ENCODE measurements at regions not wholly inside any gene's neighbourhood (a gene's known extent, or its start where the extent isn't known, plus 50 kb on each side); places are given as distances from the start of the nearest gene placed in this dataset.
"Not testable (repeated sequence)": the region's sequence is repeated elsewhere in the genome, so short reads cannot be mapped to it uniquely, and the experiment has no call there.

- intact Hi-C loops (cut with micrococcal nuclease; ENCODE audit: unreplicated experiment); CTCF ChIA-PET; H3K27ac ChIP-seq (ENCODE audit: control insufficient read depth, insufficient read depth); BruUV-seq (replicated peaks); H3K9ac ChIP-seq (ENCODE audit: control insufficient read depth, insufficient read depth, low read length); H3K36me3 ChIP-seq (ENCODE audit: control insufficient read depth in 2 of 2, insufficient read depth in 2 of 2, low read length in 1 of 2); H3K9me3 ChIP-seq (replicated peaks; ENCODE audit: control insufficient read depth, insufficient read depth, low read length); H3K4me3 ChIP-seq; ATAC-seq; FAIRE-seq; H4K20me1 ChIP-seq (ENCODE audit: control insufficient read depth, insufficient read depth); H3K4me2 ChIP-seq (ENCODE audit: control insufficient read depth, insufficient read depth); RAD21 ChIA-PET (ENCODE audit: unreplicated experiment); H3K4me1 ChIP-seq (ENCODE audit: control insufficient read depth, insufficient read depth, low read length); SMC1A ChIA-PET (ENCODE audit: uncharacterized antibody, unreplicated experiment); H3K27me3 ChIP-seq (replicated peaks in 1 of 2; ENCODE audit: control insufficient read depth in 2 of 2, insufficient read depth in 2 of 2, low read length in 1 of 2); H2AFZ ChIP-seq (ENCODE audit: control insufficient read depth, low read depth, low read length); in situ Hi-C loops (cut with MboI); DNase-seq (ENCODE audit: low read depth, low spot score); POLR2A ChIA-PET; H3K79me2 ChIP-seq (ENCODE audit: control insufficient read depth, insufficient read depth, low read length): not testable (repeated sequence)
- WGBS (ENCODE audit: insufficient coverage, insufficient replicate concordance, low lambda C conversion rate, missing lambda C conversion rate), result no CpG with 5 or more reads among the region's 62 CpGs
Measured at GRCh38 chr21:6466081-6466698, 4055.2 kb upstream of the TPTE start.

- H3K4me1 ChIP-seq (ENCODE audit: control insufficient read depth, insufficient read depth, low read length); FAIRE-seq; H3K9me3 ChIP-seq (replicated peaks; ENCODE audit: control insufficient read depth, insufficient read depth, low read length); H3K4me3 ChIP-seq; H3K79me2 ChIP-seq (ENCODE audit: control insufficient read depth, insufficient read depth, low read length); H3K27me3 ChIP-seq (replicated peaks in 1 of 2; ENCODE audit: control insufficient read depth in 2 of 2, insufficient read depth in 2 of 2, low read length in 1 of 2); H3K4me2 ChIP-seq (ENCODE audit: control insufficient read depth, insufficient read depth); BruUV-seq (replicated peaks); ATAC-seq; DNase-seq (ENCODE audit: low read depth, low spot score); H3K27ac ChIP-seq (ENCODE audit: control insufficient read depth, insufficient read depth); intact Hi-C loops (cut with micrococcal nuclease; ENCODE audit: unreplicated experiment); H3K9ac ChIP-seq (ENCODE audit: control insufficient read depth, insufficient read depth, low read length); RAD21 ChIA-PET (ENCODE audit: unreplicated experiment); SMC1A ChIA-PET (ENCODE audit: uncharacterized antibody, unreplicated experiment); H3K36me3 ChIP-seq (ENCODE audit: control insufficient read depth in 2 of 2, insufficient read depth in 2 of 2, low read length in 1 of 2); H4K20me1 ChIP-seq (ENCODE audit: control insufficient read depth, insufficient read depth); in situ Hi-C loops (cut with MboI); POLR2A ChIA-PET; H2AFZ ChIP-seq (ENCODE audit: control insufficient read depth, low read depth, low read length); CTCF ChIA-PET: not testable (repeated sequence)
- no CpG with 5 or more reads among the region's 33 CpGs for WGBS (ENCODE audit: insufficient coverage, insufficient replicate concordance, low lambda C conversion rate, missing lambda C conversion rate)
Measured at GRCh38 chr21:6466707-6467106, 4054.7 kb upstream of the TPTE start.

GRCh38 chr21:6467189-6467774, 4054.1 kb upstream of the TPTE start:
- H3K4me2 ChIP-seq (ENCODE audit: control insufficient read depth, insufficient read depth); DNase-seq (ENCODE audit: low read depth, low spot score); H3K4me1 ChIP-seq (ENCODE audit: control insufficient read depth, insufficient read depth, low read length); H3K27ac ChIP-seq (ENCODE audit: control insufficient read depth, insufficient read depth); intact Hi-C loops (cut with micrococcal nuclease; ENCODE audit: unreplicated experiment); in situ Hi-C loops (cut with MboI); RAD21 ChIA-PET (ENCODE audit: unreplicated experiment); FAIRE-seq; H3K27me3 ChIP-seq (replicated peaks in 1 of 2; ENCODE audit: control insufficient read depth in 2 of 2, insufficient read depth in 2 of 2, low read length in 1 of 2); H3K36me3 ChIP-seq (ENCODE audit: control insufficient read depth in 2 of 2, insufficient read depth in 2 of 2, low read length in 1 of 2); H3K4me3 ChIP-seq; H3K79me2 ChIP-seq (ENCODE audit: control insufficient read depth, insufficient read depth, low read length); H4K20me1 ChIP-seq (ENCODE audit: control insufficient read depth, insufficient read depth); H2AFZ ChIP-seq (ENCODE audit: control insufficient read depth, low read depth, low read length); ATAC-seq; POLR2A ChIA-PET; H3K9ac ChIP-seq (ENCODE audit: control insufficient read depth, insufficient read depth, low read length); BruUV-seq (replicated peaks); SMC1A ChIA-PET (ENCODE audit: uncharacterized antibody, unreplicated experiment); H3K9me3 ChIP-seq (replicated peaks; ENCODE audit: control insufficient read depth, insufficient read depth, low read length); CTCF ChIA-PET: not testable (repeated sequence)
- no CpG with 5 or more reads among the region's 60 CpGs for WGBS (ENCODE audit: insufficient coverage, insufficient replicate concordance, low lambda C conversion rate, missing lambda C conversion rate)

GRCh38 chr21:6467907-6468306, 4053.5 kb upstream of the TPTE start:
- H3K9me3 ChIP-seq (replicated peaks; ENCODE audit: control insufficient read depth, insufficient read depth, low read length); CTCF ChIA-PET; H2AFZ ChIP-seq (ENCODE audit: control insufficient read depth, low read depth, low read length); BruUV-seq (replicated peaks); RAD21 ChIA-PET (ENCODE audit: unreplicated experiment); H3K4me1 ChIP-seq (ENCODE audit: control insufficient read depth, insufficient read depth, low read length); H3K4me3 ChIP-seq; H3K4me2 ChIP-seq (ENCODE audit: control insufficient read depth, insufficient read depth); H3K27me3 ChIP-seq (replicated peaks in 1 of 2; ENCODE audit: control insufficient read depth in 2 of 2, insufficient read depth in 2 of 2, low read length in 1 of 2); in situ Hi-C loops (cut with MboI); ATAC-seq; DNase-seq (ENCODE audit: low read depth, low spot score); H4K20me1 ChIP-seq (ENCODE audit: control insufficient read depth, insufficient read depth); SMC1A ChIA-PET (ENCODE audit: uncharacterized antibody, unreplicated experiment); H3K9ac ChIP-seq (ENCODE audit: control insufficient read depth, insufficient read depth, low read length); intact Hi-C loops (cut with micrococcal nuclease; ENCODE audit: unreplicated experiment); FAIRE-seq; H3K79me2 ChIP-seq (ENCODE audit: control insufficient read depth, insufficient read depth, low read length); H3K27ac ChIP-seq (ENCODE audit: control insufficient read depth, insufficient read depth); H3K36me3 ChIP-seq (ENCODE audit: control insufficient read depth in 2 of 2, insufficient read depth in 2 of 2, low read length in 1 of 2); POLR2A ChIA-PET: not testable (repeated sequence)
- no CpG with 5 or more reads among the region's 55 CpGs for WGBS (ENCODE audit: insufficient coverage, insufficient replicate concordance, low lambda C conversion rate, missing lambda C conversion rate)

All from GM12878 (cell line).